ENCODE measurements at regions not wholly inside any gene's neighbourhood (a gene's known extent, or its start where the extent isn't known, plus 50 kb on each side); places are given as distances from the start of the nearest gene placed in this dataset.
"Not testable (repeated sequence)": the region's sequence is repeated elsewhere in the genome, so short reads cannot be mapped to it uniquely, and the experiment has no call there.

- DNase-seq (ENCODE audit: low read depth), result no peak
Observed at GRCh38 chr10:44173608-44173894, 211.3 kb downstream of the CXCL12 start.

- no peak for DNase-seq (ENCODE audit: low read depth)
Observed at GRCh38 chr10:44172883-44173607, 211.9 kb downstream of the CXCL12 start.

- no peak for DNase-seq (ENCODE audit: low read depth)
Observed at GRCh38 chr10:44171765-44172164, 213.1 kb downstream of the CXCL12 start.

GRCh38 chr10:44168478-44168877 is 216.4 kb downstream of the CXCL12 start:
- DNase-seq (ENCODE audit: low read depth), result no peak

GRCh38 chr10:44167752-44168151 is 217.1 kb downstream of the CXCL12 start:
- DNase-seq (ENCODE audit: low read depth), result no peak

- no peak for DNase-seq (ENCODE audit: low read depth)
Observed at GRCh38 chr10:44166441-44166840, 218.5 kb downstream of the CXCL12 start.

- DNase-seq (ENCODE audit: low read depth), result no peak
Observed at GRCh38 chr10:44164251-44164956, 220.5 kb downstream of the CXCL12 start.

- DNase-seq (ENCODE audit: low read depth), result no peak
Observed at GRCh38 chr10:44161184-44161583, 223.7 kb downstream of the CXCL12 start.

- no peak for DNase-seq (ENCODE audit: low read depth)
Observed at GRCh38 chr10:44157574-44157973, 227.3 kb downstream of the CXCL12 start.

GRCh38 chr10:44154956-44155355 is 229.9 kb downstream of the CXCL12 start:
- no peak for DNase-seq (ENCODE audit: low read depth)

- DNase-seq (ENCODE audit: low read depth), result peak; percentile 54
Observed at GRCh38 chr10:44153918-44154670, 230.8 kb downstream of the CXCL12 start.

- DNase-seq (ENCODE audit: low read depth), result no peak
Observed at GRCh38 chr10:44143556-44143955, 241.3 kb downstream of the CXCL12 start.

GRCh38 chr10:44132361-44133289 is 252.3 kb downstream of the CXCL12 start:
- no peak for DNase-seq (ENCODE audit: low read depth)

- no peak for DNase-seq (ENCODE audit: low read depth)
Observed at GRCh38 chr10:44126291-44126717, 258.6 kb downstream of the CXCL12 start.

GRCh38 chr10:44125879-44126278 is 259.0 kb downstream of the CXCL12 start:
- DNase-seq (ENCODE audit: low read depth), result peak; percentile 86

GRCh38 chr10:44118500-44118899 is 266.4 kb downstream of the CXCL12 start:
- DNase-seq (ENCODE audit: low read depth), result no peak

GRCh38 chr10:44116474-44116873 is 268.4 kb downstream of the CXCL12 start:
- no peak for DNase-seq (ENCODE audit: low read depth)

- no peak for DNase-seq (ENCODE audit: low read depth)
Observed at GRCh38 chr10:44115516-44115915, 269.4 kb downstream of the CXCL12 start.

GRCh38 chr10:44114441-44114840 is 270.5 kb downstream of the CXCL12 start:
- no peak for DNase-seq (ENCODE audit: low read depth)

- DNase-seq (ENCODE audit: low read depth), result not testable (repeated sequence)
Observed at GRCh38 chr10:44112280-44112679, 272.6 kb downstream of the CXCL12 start.

- no peak for DNase-seq (ENCODE audit: low read depth)
Observed at GRCh38 chr10:44105696-44106095, 279.2 kb downstream of the CXCL12 start.

GRCh38 chr10:44102726-44103255 is 282.1 kb downstream of the CXCL12 start:
- DNase-seq (ENCODE audit: low read depth), result no peak

All from fibroblast of gingiva (primary cell).